ENCODE measurements at regions not wholly inside any gene's neighbourhood (a gene's known extent, or its start where the extent isn't known, plus 50 kb on each side); places are given as distances from the start of the nearest gene placed in this dataset.
A peak's percentile ranks its signal among the peaks of the same experiment; 100 is the strongest.

DNA sequence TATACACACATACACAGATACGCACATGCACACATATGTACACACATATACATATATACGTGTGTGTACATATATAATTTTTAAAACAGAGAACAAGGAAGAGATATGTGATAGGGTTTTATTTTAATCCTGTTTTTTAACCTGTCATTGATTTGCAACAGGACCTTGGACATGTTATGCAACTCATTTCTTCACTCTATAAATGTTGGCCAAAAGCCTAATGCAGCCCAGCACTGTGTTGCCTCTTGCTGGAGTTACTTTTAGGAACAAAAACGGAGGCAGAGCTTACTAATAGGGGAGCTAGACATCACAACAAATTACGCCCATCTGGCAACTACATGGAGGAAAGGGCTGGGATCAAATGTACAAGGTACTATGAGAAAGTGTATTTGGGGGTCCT lies 179.9 kb upstream of the TAB2 start:
- no peaks in the 10 kb centered on the region for H3K27me3 Mint-ChIP-seq (ENCODE audit: low read depth)
- peaks cover 26% of the 10 kb centered on the region for H3K4me1 Mint-ChIP-seq
- H3K27ac Mint-ChIP-seq, result peak overlapping the region in 2 of 3 experiments; percentile 16 to 55
- TF ChIP-seq CTCF (IDR thresholded peaks at IDR 0.05; ENCODE audit: unreplicated experiment in 3 of 3), result no peak
- H3K9me3 Mint-ChIP-seq, result no peaks in the 10 kb centered on the region
- H3K36me3 Mint-ChIP-seq (ENCODE audit: low read depth), result no peaks in the 10 kb centered on the region
- no peak overlapping the region for H3K4me3 Mint-ChIP-seq

- Mint-ChIP-seq H3K4me3 (no peak overlapping the region), H3K27me3 (ENCODE audit: low read depth) (no peaks in the 10 kb centered on the region), H3K4me1 (peaks cover 26% of the 10 kb centered on the region), H3K27ac (peak overlapping the region in 2 of 3 experiments; percentile 16 to 55), H3K36me3 (ENCODE audit: low read depth) (no peaks in the 10 kb centered on the region), H3K9me3 (no peaks in the 10 kb centered on the region)
- no peak for TF ChIP-seq CTCF (IDR thresholded peaks at IDR 0.05; ENCODE audit: unreplicated experiment in 3 of 3)
Observed at GRCh38 chr6:149138089-149138488, 179.4 kb upstream of the TAB2 start.

GRCh38 chr6:149138699-149139294 lies 178.7 kb upstream of the TAB2 start:
- no peaks in the 10 kb centered on the region for H3K36me3 Mint-ChIP-seq (ENCODE audit: low read depth)
- TF ChIP-seq CTCF (IDR thresholded peaks at IDR 0.05; ENCODE audit: unreplicated experiment in 3 of 3), result no peak
- H3K9me3 Mint-ChIP-seq, result peaks cover 3% of the 10 kb centered on the region
- H3K4me1 Mint-ChIP-seq, result peaks cover 21% of the 10 kb centered on the region
- H3K4me3 Mint-ChIP-seq, result no peak overlapping the region
- peak overlapping the region in 2 of 3 experiments; percentile 13 to 53 for H3K27ac Mint-ChIP-seq
- no peaks in the 10 kb centered on the region for H3K27me3 Mint-ChIP-seq (ENCODE audit: low read depth)

DNA sequence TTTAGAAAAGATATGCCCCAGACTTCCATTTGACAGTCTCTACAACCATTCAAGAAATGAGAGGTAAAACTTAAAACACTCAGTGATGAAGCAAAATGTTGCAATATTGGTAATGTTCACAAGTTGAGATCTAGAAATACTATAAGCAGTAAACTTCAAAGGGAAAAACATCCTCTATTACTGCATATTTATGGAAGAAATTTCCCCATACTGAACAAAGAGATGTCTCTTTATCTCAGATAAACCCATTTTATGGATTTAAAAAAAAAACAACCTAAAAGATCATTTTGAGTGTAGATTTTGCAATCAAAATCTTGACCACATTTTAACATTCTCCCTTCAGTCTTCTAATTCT lies 177.8 kb upstream of the TAB2 start:
- Mint-ChIP-seq H3K9me3 (peaks cover 3% of the 10 kb centered on the region), H3K4me3 (no peak overlapping the region), H3K36me3 (ENCODE audit: low read depth) (no peaks in the 10 kb centered on the region), H3K4me1 (peaks cover 21% of the 10 kb centered on the region), H3K27me3 (ENCODE audit: low read depth) (no peaks in the 10 kb centered on the region), H3K27ac (peak overlapping the region in 2 of 3 experiments; percentile 88 to 90)
- no peak for TF ChIP-seq CTCF (IDR thresholded peaks at IDR 0.05; ENCODE audit: unreplicated experiment in 3 of 3)

GRCh38 chr6:149140137-149140909 lies 177.2 kb upstream of the TAB2 start:
- peak overlapping the region; percentile 45 to 90 (median 88) for H3K27ac Mint-ChIP-seq
- H3K4me3 Mint-ChIP-seq, result no peak overlapping the region
- H3K36me3 Mint-ChIP-seq (ENCODE audit: low read depth), result no peaks in the 10 kb centered on the region
- TF ChIP-seq CTCF (IDR thresholded peaks at IDR 0.05; ENCODE audit: unreplicated experiment in 3 of 3), result no peak
- H3K27me3 Mint-ChIP-seq (ENCODE audit: low read depth), result no peaks in the 10 kb centered on the region
- H3K4me1 Mint-ChIP-seq, result peaks cover 21% of the 10 kb centered on the region
- peaks cover 3% of the 10 kb centered on the region for H3K9me3 Mint-ChIP-seq

- no peak overlapping the region for H3K4me3 Mint-ChIP-seq
- H3K27me3 Mint-ChIP-seq (ENCODE audit: low read depth), result no peaks in the 10 kb centered on the region
- no peak for TF ChIP-seq CTCF (IDR thresholded peaks at IDR 0.05; ENCODE audit: unreplicated experiment in 3 of 3)
- H3K36me3 Mint-ChIP-seq (ENCODE audit: low read depth), result no peaks in the 10 kb centered on the region
- H3K27ac Mint-ChIP-seq, result peak overlapping the region; percentile 45 to 90 (median 88)
- H3K9me3 Mint-ChIP-seq, result peaks cover 3% of the 10 kb centered on the region
- H3K4me1 Mint-ChIP-seq, result peaks cover 21% of the 10 kb centered on the region
Observed at GRCh38 chr6:149140910-149141290, 176.6 kb upstream of the TAB2 start.
